Neural progenitor cell (in vitro differentiated cells): ENCODE measurements at regions not wholly inside any gene's neighbourhood (a gene's known extent, or its start where the extent isn't known, plus 50 kb on each side); places are given as distances from the start of the nearest gene placed in this dataset.

ENCODE experiments used
- EZH2 ChIP-seq: fragments of 200-600 bp; sonication (generic); IDR thresholded peaks from 2 replicates; pipeline ENCODE4 v1.6.1; 2017; ENCODE audit warnings: antibody characterized with exemption, mild to moderate bottlenecking, moderate library complexity
- EZH2phosphoT487 ChIP-seq: fragments of 200-600 bp; sonication (generic); IDR thresholded peaks from 2 replicates; pipeline ENCODE4 v1.6.1; 2017; ENCODE audit warnings: antibody characterized with exemption
- TF ChIP-seq, protein P1 (sequence below): fragments of 200-600 bp; sonication (generic); IDR thresholded peaks from 2 replicates; pipeline ENCODE4 v1.5.1; 2017; ENCODE audit warnings: antibody characterized with exemption, mild to moderate bottlenecking

DNA sequence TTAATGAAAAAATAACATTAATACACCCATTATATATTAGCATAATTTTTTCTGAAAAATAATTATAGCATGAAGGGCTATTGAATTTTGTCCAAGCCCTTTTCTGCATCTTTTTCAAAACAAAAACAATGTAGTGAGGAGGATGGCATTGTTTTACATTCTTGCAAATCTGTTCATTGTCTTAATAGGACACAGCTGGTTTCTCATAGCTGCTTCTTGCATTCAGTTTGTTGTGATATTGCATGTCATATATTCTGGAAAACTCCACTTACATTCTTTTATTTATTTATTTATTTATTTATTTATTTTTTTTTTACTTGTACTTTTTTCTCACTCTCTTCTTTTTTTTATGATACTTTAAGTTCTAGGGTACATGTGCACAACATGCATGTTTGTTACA is 107.4 kb downstream of the NR1D2 start:
- TF ChIP-seq, protein P1, sequence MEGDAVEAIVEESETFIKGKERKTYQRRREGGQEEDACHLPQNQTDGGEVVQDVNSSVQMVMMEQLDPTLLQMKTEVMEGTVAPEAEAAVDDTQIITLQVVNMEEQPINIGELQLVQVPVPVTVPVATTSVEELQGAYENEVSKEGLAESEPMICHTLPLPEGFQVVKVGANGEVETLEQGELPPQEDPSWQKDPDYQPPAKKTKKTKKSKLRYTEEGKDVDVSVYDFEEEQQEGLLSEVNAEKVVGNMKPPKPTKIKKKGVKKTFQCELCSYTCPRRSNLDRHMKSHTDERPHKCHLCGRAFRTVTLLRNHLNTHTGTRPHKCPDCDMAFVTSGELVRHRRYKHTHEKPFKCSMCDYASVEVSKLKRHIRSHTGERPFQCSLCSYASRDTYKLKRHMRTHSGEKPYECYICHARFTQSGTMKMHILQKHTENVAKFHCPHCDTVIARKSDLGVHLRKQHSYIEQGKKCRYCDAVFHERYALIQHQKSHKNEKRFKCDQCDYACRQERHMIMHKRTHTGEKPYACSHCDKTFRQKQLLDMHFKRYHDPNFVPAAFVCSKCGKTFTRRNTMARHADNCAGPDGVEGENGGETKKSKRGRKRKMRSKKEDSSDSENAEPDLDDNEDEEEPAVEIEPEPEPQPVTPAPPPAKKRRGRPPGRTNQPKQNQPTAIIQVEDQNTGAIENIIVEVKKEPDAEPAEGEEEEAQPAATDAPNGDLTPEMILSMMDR = no peak
- TF ChIP-seq EZH2 = no peak
- no peak for TF ChIP-seq EZH2phosphoT487
